ENCODE measurements at regions not wholly inside any gene's neighbourhood (a gene's known extent, or its start where the extent isn't known, plus 50 kb on each side); places are given as distances from the start of the nearest gene placed in this dataset.
A peak's percentile ranks its signal among the peaks of the same experiment; 100 is the strongest.

DNA sequence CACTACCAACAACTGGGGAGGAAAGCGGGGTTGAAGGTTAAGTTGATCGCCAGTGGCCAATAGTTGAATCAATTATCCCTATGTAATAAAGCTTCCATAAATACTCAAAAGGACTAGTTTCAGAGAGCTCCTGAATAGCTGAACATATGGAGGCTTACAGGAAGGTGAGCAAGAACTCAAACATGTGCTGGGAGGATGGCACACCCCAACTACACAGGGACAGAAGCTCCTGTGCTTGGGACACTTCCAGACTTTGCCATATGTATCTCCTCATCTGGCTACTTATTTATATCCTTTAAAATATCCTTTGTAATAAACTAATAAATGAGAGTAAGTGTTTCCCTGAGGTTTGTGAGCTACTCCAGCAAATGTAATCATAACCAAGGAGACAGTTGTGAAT lies 115.7 kb downstream of the HNMT start:
- TF ChIP-seq ZC3H11A (IDR thresholded peaks at IDR 0.05) = no peak
- no peak for TF ChIP-seq POLR2A (IDR thresholded peaks at IDR 0.05; ENCODE audit: low read length)
- no peak for TF ChIP-seq EHMT2 (IDR thresholded peaks at IDR 0.05; ENCODE audit: low read depth)
- no peak for TF ChIP-seq TFCP2L1 (CRISPR knock-in tag; IDR thresholded peaks at IDR 0.05)
- no peak for TF ChIP-seq CBX2 (IDR thresholded peaks at IDR 0.05; ENCODE audit: borderline replicate concordance, low read depth)
- no peak for TF ChIP-seq ZNF302 (CRISPR knock-in tag; IDR thresholded peaks at IDR 0.05)
- no peak for DNase-seq (ENCODE audit: low read depth in 1 of 2, low spot score in 1 of 2)
- Histone ChIP-seq H3K4me1 (peaks cover 19% of the 10 kb centered on the region), H3K9me3 (no peaks in the 10 kb centered on the region), H3K4me3 (no peak overlapping the region), H3K4me2 (no peak overlapping the region), H3K27ac (peak overlapping the region; percentile 23 to 58; a peak in 3 of 6 replicates)
- CTCF ChIA-PET = no interaction called here
- 95% methylated on average over 2 of the region's 2 CpGs for WGBS (ENCODE audit: missing lambda C conversion rate)
- no peak for FAIRE-seq
- ATAC-seq = no peak
- POLR2A ChIA-PET = no interaction called here

DNA sequence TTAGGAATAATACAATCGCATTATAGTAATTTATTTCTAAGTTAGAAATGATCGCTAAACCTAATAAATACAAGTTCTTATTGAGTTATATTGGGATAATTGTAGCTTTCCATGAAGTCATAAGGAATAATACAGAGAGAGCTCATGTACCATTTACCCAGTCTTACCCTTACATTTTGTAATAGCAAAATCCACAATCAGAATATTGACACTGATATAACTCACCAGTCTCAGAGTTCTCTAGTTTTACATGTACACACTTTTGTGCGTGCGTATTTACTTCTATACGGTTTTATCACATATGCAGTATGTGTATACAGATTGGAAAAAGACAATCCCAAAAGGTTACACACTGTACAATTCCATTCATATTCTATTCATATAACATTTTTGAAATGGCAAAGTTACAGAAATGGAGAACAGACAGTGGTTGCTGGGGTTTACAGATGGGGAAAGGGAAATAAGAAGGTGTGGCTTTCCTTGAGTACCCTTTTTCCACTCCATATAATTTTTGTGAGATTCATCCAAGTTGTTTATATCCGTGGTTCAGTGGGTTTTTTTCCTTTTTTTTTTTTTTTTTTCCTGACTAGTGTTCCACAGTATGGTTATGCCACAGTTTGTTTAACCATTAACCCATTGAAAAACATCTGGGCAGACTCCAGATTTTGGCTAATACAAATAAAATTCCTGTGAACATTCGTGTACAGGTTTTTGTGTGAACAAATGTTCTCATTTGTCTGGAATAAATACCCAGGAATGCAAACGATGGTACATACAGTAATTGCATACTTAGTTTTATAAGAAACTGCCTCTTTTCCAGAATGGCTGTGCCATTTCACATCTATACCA lies 117.2 kb downstream of the HNMT start:
- ChIA-PET POLR2A (no interaction called here), CTCF (no interaction called here)
- H3K9me3 ChIP-seq = no peaks in the 10 kb centered on the region
- peak overlapping the region; percentile 68 for H3K4me2 ChIP-seq
- FAIRE-seq (no peak), ATAC-seq (peak in 1 of 2 experiments; percentile 36; a peak in 1 of 6 replicates), DNase-seq (ENCODE audit: low read depth in 1 of 2, low spot score in 1 of 2) (peak in 1 of 2 experiments; percentile 35)
- H3K4me3 ChIP-seq = no peak overlapping the region
- 56% methylated on average over 8 of the region's 8 CpGs for WGBS (ENCODE audit: missing lambda C conversion rate)
- TF ChIP-seq EHF (CRISPR knock-in tag; IDR thresholded peaks at IDR 0.05) (no peak), EP300 (IDR thresholded peaks at IDR 0.05) (no peak), ZC3H11A (IDR thresholded peaks at IDR 0.05) (no peak), RNF2 (IDR thresholded peaks at IDR 0.05; ENCODE audit: borderline replicate concordance, low read depth) (no peak), JUNB (IDR thresholded peaks at IDR 0.05) (0 out of 2 replicates have a peak, but pooled peaks have one; percentile 37), CHD4 (IDR thresholded peaks at IDR 0.05; ENCODE audit: borderline replicate concordance) (no peak), KDM1A (IDR thresholded peaks at IDR 0.05; ENCODE audit: low read depth) (no peak), ESRRA (IDR thresholded peaks at IDR 0.05; ENCODE audit: borderline replicate concordance, low read length) (no peak), HEYL (CRISPR knock-in tag; IDR thresholded peaks at IDR 0.05) (no peak), TFCP2L1 (CRISPR knock-in tag; IDR thresholded peaks at IDR 0.05) (no peak), RAD21 (conservative IDR thresholded peaks at IDR 0.05 in 1 of 2, IDR thresholded peaks at IDR 0.05 in 1 of 2) (0 out of 5 replicates have a peak, but pooled peaks of 1 of the 2 experiments have one; percentile 11), FOSB (CRISPR knock-in tag; IDR thresholded peaks at IDR 0.05) (no peak), FOXS1 (CRISPR knock-in tag; IDR thresholded peaks at IDR 0.05) (no peak), ZNF302 (CRISPR knock-in tag; IDR thresholded peaks at IDR 0.05) (no peak), EHMT2 (IDR thresholded peaks at IDR 0.05; ENCODE audit: low read depth) (no peak), SREBF2 (IDR thresholded peaks at IDR 0.05) (no peak), MAZ (IDR thresholded peaks at IDR 0.05; ENCODE audit: borderline replicate concordance, low read depth, low read length) (no peak), GATA3 (IDR thresholded peaks at IDR 0.05; ENCODE audit: borderline replicate concordance) (peak; percentile 53; the same call in 1 of the 2 replicates), HDAC2 (IDR thresholded peaks at IDR 0.05) (no peak), ZFP36 (IDR thresholded peaks at IDR 0.05; ENCODE audit: borderline replicate concordance, partially characterized antibody) (no peak), HOXB5 (CRISPR knock-in tag; IDR thresholded peaks at IDR 0.05) (no peak), RFX5 (IDR thresholded peaks at IDR 0.05) (no peak), NFE2L2 (conservative IDR thresholded peaks at IDR 0.05; ENCODE audit: low read length) (no peak)
- TF ChIP-seq, protein P1, sequence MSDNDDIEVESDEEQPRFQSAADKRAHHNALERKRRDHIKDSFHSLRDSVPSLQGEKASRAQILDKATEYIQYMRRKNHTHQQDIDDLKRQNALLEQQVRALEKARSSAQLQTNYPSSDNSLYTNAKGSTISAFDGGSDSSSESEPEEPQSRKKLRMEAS (IDR thresholded peaks at IDR 0.05) = no peak
- TF ChIP-seq, protein P2, sequence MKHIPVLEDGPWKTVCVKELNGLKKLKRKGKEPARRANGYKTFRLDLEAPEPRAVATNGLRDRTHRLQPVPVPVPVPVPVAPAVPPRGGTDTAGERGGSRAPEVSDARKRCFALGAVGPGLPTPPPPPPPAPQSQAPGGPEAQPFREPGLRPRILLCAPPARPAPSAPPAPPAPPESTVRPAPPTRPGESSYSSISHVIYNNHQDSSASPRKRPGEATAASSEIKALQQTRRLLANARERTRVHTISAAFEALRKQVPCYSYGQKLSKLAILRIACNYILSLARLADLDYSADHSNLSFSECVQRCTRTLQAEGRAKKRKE (CRISPR knock-in tag; IDR thresholded peaks at IDR 0.05; ENCODE audit: low read depth) = no peak
- TF ChIP-seq, protein P3, sequence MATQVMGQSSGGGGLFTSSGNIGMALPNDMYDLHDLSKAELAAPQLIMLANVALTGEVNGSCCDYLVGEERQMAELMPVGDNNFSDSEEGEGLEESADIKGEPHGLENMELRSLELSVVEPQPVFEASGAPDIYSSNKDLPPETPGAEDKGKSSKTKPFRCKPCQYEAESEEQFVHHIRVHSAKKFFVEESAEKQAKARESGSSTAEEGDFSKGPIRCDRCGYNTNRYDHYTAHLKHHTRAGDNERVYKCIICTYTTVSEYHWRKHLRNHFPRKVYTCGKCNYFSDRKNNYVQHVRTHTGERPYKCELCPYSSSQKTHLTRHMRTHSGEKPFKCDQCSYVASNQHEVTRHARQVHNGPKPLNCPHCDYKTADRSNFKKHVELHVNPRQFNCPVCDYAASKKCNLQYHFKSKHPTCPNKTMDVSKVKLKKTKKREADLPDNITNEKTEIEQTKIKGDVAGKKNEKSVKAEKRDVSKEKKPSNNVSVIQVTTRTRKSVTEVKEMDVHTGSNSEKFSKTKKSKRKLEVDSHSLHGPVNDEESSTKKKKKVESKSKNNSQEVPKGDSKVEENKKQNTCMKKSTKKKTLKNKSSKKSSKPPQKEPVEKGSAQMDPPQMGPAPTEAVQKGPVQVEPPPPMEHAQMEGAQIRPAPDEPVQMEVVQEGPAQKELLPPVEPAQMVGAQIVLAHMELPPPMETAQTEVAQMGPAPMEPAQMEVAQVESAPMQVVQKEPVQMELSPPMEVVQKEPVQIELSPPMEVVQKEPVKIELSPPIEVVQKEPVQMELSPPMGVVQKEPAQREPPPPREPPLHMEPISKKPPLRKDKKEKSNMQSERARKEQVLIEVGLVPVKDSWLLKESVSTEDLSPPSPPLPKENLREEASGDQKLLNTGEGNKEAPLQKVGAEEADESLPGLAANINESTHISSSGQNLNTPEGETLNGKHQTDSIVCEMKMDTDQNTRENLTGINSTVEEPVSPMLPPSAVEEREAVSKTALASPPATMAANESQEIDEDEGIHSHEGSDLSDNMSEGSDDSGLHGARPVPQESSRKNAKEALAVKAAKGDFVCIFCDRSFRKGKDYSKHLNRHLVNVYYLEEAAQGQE (IDR thresholded peaks at IDR 0.05) = no peak
- H3K27ac ChIP-seq = peak overlapping the region; percentile 1 to 69; a peak in 3 of 6 replicates
- peaks cover 27% of the 10 kb centered on the region for H3K4me1 ChIP-seq

All from A549 (cell line).